ENCODE measurements at regions not wholly inside any gene's neighbourhood (a gene's known extent, or its start where the extent isn't known, plus 50 kb on each side); places are given as distances from the start of the nearest gene placed in this dataset.

- no peaks in the 10 kb centered on the region for H3K9me3 ChIP-seq (ENCODE audit: low read length)
- H4K20me1 ChIP-seq (ENCODE audit: insufficient read depth, low read length) = no peaks in the 10 kb centered on the region
- H3K4me3 ChIP-seq (replicated peaks in 1 of 3; ENCODE audit: insufficient read depth in 1 of 3, low read depth in 2 of 3, low read length in 3 of 3) = no peak overlapping the region
- H3K79me2 ChIP-seq (ENCODE audit: insufficient read depth, low read length) = no peaks in the 10 kb centered on the region
- intact Hi-C loops (cut with micrococcal nuclease; ENCODE audit: unreplicated experiment) = no loop called here
- BruUV-seq (replicated peaks) = no TSS peak
- no peaks in the 10 kb centered on the region for H3K36me3 ChIP-seq (replicated peaks in 1 of 2; ENCODE audit: control insufficient read depth in 1 of 2, insufficient read depth in 2 of 2, low read length in 2 of 2)
- no peak overlapping the region for H3K4me2 ChIP-seq (ENCODE audit: low read depth, low read length)
- ATAC-seq = no peak
- H3K9ac ChIP-seq (ENCODE audit: insufficient read depth, low read depth, low read length) = no peak overlapping the region
- ChIA-PET POLR2A (no interaction called here), CTCF (ENCODE audit: low intra/inter-chr PET ratio, low total read pairs) (no interaction called here)
- H3K27ac ChIP-seq (ENCODE audit: extremely low read length, insufficient read depth, low read length) = no peak overlapping the region
- TF ChIP-seq HBP1 (CRISPR knock-in tag; IDR thresholded peaks at IDR 0.05; ENCODE audit: low read depth) = no peak
- TF ChIP-seq ZNF576 (CRISPR knock-in tag; IDR thresholded peaks at IDR 0.05) = no peak
- no peak for TF ChIP-seq TCF12 (IDR thresholded peaks at IDR 0.05)
- no peak for TF ChIP-seq TCF12 (CRISPR knock-in tag; IDR thresholded peaks at IDR 0.05)
- TF ChIP-seq HOXA3 (CRISPR knock-in tag; IDR thresholded peaks at IDR 0.05) = no peak
- no peak for TF ChIP-seq ATF4 (CRISPR knock-in tag; IDR thresholded peaks at IDR 0.05)
- TF ChIP-seq SNAPC5 (CRISPR knock-in tag; IDR thresholded peaks at IDR 0.05; ENCODE audit: borderline replicate concordance) = no peak
- TF ChIP-seq TOE1 (CRISPR knock-in tag; IDR thresholded peaks at IDR 0.05) = no peak
- no peak for TF ChIP-seq ATM (IDR thresholded peaks at IDR 0.05; ENCODE audit: borderline replicate concordance)
- TF ChIP-seq THAP11 (CRISPR knock-in tag; IDR thresholded peaks at IDR 0.05) = no peak
- FAIRE-seq = no peak
- 0% methylated on average over 4 of the region's 4 CpGs for WGBS (ENCODE audit: low lambda C conversion rate)
- in situ Hi-C loops (cut with HindIII; ENCODE audit: extremely low pct_ligation_motif_present, low pct_unique_long_range_greater_than_20kb) = no loop called here
- H2AFZ ChIP-seq (ENCODE audit: low read length) = no peak overlapping the region
- no peaks in the 10 kb centered on the region for H3K27me3 ChIP-seq (ENCODE audit: control insufficient read depth in 1 of 2, insufficient read depth in 2 of 2, low read length in 2 of 2)
- DNase-seq (ENCODE audit: low spot score) = no peak
- no peaks in the 10 kb centered on the region for H3K4me1 ChIP-seq (ENCODE audit: insufficient read depth, low read length)
Observed at GRCh38 chr12:28092396-28092795, 97.9 kb upstream of the CCDC91 start.
